SK-N-MC (cell line): ENCODE measurements at regions not wholly inside any gene's neighbourhood (a gene's known extent, or its start where the extent isn't known, plus 50 kb on each side); places are given as distances from the start of the nearest gene placed in this dataset.

Experiments used
- EZH2 ChIP-seq: fragments of 200-600 bp; sonication (generic); IDR thresholded peaks from one replicate; pipeline ENCODE4 v1.6.1; 2017; ENCODE audit warnings: antibody characterized with exemption
- POLR2AphosphoS5 ChIP-seq: IDR thresholded peaks from 2 replicates; pipeline ENCODE4 v1.6.1; 2012; ENCODE audit warnings: mild to moderate bottlenecking, low read depth, low read length, borderline replicate concordance

GRCh38 chr10:36608866-36609265 is 516.5 kb upstream of the ANKRD30A start:
- no peak for TF ChIP-seq EZH2
- TF ChIP-seq POLR2AphosphoS5 = no peak
